ENCODE measurements at regions not wholly inside any gene's neighbourhood (a gene's known extent, or its start where the extent isn't known, plus 50 kb on each side); places are given as distances from the start of the nearest gene placed in this dataset.
"Not testable (repeated sequence)": the region's sequence is repeated elsewhere in the genome, so short reads cannot be mapped to it uniquely, and the experiment has no call there.

GRCh38 chr3:22441711-22442110 is 690.7 kb upstream of the ZNF385D start:
- TF ChIP-seq CTCF (IDR thresholded peaks at IDR 0.05; ENCODE audit: borderline replicate concordance, control extremely low read depth, extremely low read depth, insufficient read depth, missing control alignments) = no peak
- no peak for DNase-seq (ENCODE audit: low spot score)
- in situ Hi-C loops (cut with MboI; ENCODE audit: low sequenced_read_pairs, unreplicated experiment) = no loop called here

- in situ Hi-C loops (cut with MboI; ENCODE audit: low sequenced_read_pairs, unreplicated experiment) = no loop called here
- TF ChIP-seq CTCF (IDR thresholded peaks at IDR 0.05; ENCODE audit: borderline replicate concordance, control extremely low read depth, extremely low read depth, insufficient read depth, missing control alignments) = no peak
- DNase-seq (ENCODE audit: low spot score) = no peak
Measured at GRCh38 chr3:22443571-22444233, 692.7 kb upstream of the ZNF385D start.

GRCh38 chr3:22445336-22445735 is 694.3 kb upstream of the ZNF385D start:
- in situ Hi-C loops (cut with MboI; ENCODE audit: low sequenced_read_pairs, unreplicated experiment); DNase-seq (ENCODE audit: low spot score): not testable (repeated sequence)

GRCh38 chr3:22450786-22451400 is 699.9 kb upstream of the ZNF385D start:
- no peak for DNase-seq (ENCODE audit: low spot score)
- no peak for TF ChIP-seq CTCF (IDR thresholded peaks at IDR 0.05; ENCODE audit: borderline replicate concordance, control extremely low read depth, extremely low read depth, insufficient read depth, missing control alignments)
- in situ Hi-C loops (cut with MboI; ENCODE audit: low sequenced_read_pairs, unreplicated experiment) = no loop called here

GRCh38 chr3:22451501-22451900 is 700.5 kb upstream of the ZNF385D start:
- in situ Hi-C loops (cut with MboI; ENCODE audit: low sequenced_read_pairs, unreplicated experiment) = no loop called here
- no peak for DNase-seq (ENCODE audit: low spot score)
- TF ChIP-seq CTCF (IDR thresholded peaks at IDR 0.05; ENCODE audit: borderline replicate concordance, control extremely low read depth, extremely low read depth, insufficient read depth, missing control alignments) = no peak

- TF ChIP-seq CTCF (IDR thresholded peaks at IDR 0.05; ENCODE audit: borderline replicate concordance, control extremely low read depth, extremely low read depth, insufficient read depth, missing control alignments) = no peak
- no peak for DNase-seq (ENCODE audit: low spot score)
- in situ Hi-C loops (cut with MboI; ENCODE audit: low sequenced_read_pairs, unreplicated experiment) = no loop called here
Measured at GRCh38 chr3:22453906-22454535, 703.0 kb upstream of the ZNF385D start.

GRCh38 chr3:22469995-22470394 is 719.0 kb upstream of the ZNF385D start:
- in situ Hi-C loops (cut with MboI; ENCODE audit: low sequenced_read_pairs, unreplicated experiment) = no loop called here
- DNase-seq (ENCODE audit: low spot score) = no peak
- no peak for TF ChIP-seq CTCF (IDR thresholded peaks at IDR 0.05; ENCODE audit: borderline replicate concordance, control extremely low read depth, extremely low read depth, insufficient read depth, missing control alignments)

All from GM13976 (cell line).